ENCODE measurements at regions not wholly inside any gene's neighbourhood (a gene's known extent, or its start where the extent isn't known, plus 50 kb on each side); places are given as distances from the start of the nearest gene placed in this dataset.

GRCh38 chr9:74107692-74108091 is 389.4 kb upstream of the RORB start:
- TF ChIP-seq CTCF (conservative IDR thresholded peaks at IDR 0.05; ENCODE audit: low read length) (no peak), EZH2phosphoT487 (IDR thresholded peaks at IDR 0.05; ENCODE audit: borderline replicate concordance) (no peak)

All from Loucy (cell line).